ENCODE measurements at regions not wholly inside any gene's neighbourhood (a gene's known extent, or its start where the extent isn't known, plus 50 kb on each side); places are given as distances from the start of the nearest gene placed in this dataset.
"Not testable (repeated sequence)": the region's sequence is repeated elsewhere in the genome, so short reads cannot be mapped to it uniquely, and the experiment has no call there.

GRCh38 chr16:5982979-5983378 is 885.4 kb upstream of the EEF2KMT start:
- DNase-seq (ENCODE audit: low spot score) = no peak

GRCh38 chr16:5979905-5980550 is 882.4 kb upstream of the EEF2KMT start:
- DNase-seq (ENCODE audit: low spot score) = no peak

GRCh38 chr16:5977329-5977728 is 879.7 kb upstream of the EEF2KMT start:
- no peak for DNase-seq (ENCODE audit: low spot score)

GRCh38 chr16:5972747-5973146 is 875.2 kb upstream of the EEF2KMT start:
- no peak for DNase-seq (ENCODE audit: low spot score)

- peak; percentile 15 for DNase-seq (ENCODE audit: low spot score)
Measured at GRCh38 chr16:5971924-5972323, 874.3 kb upstream of the EEF2KMT start.

GRCh38 chr16:5971106-5971505 is 873.5 kb upstream of the EEF2KMT start:
- DNase-seq (ENCODE audit: low spot score) = no peak

GRCh38 chr16:5966004-5966403 is 868.4 kb upstream of the EEF2KMT start:
- DNase-seq (ENCODE audit: low spot score) = no peak

- no peak for DNase-seq (ENCODE audit: low spot score)
Measured at GRCh38 chr16:5965321-5965720, 867.7 kb upstream of the EEF2KMT start.

GRCh38 chr16:5951486-5951885 is 853.9 kb upstream of the EEF2KMT start:
- DNase-seq (ENCODE audit: low spot score) = no peak

- no peak for DNase-seq (ENCODE audit: low spot score)
Measured at GRCh38 chr16:5944971-5945370, 847.4 kb upstream of the EEF2KMT start.

- no peak for DNase-seq (ENCODE audit: low spot score)
Measured at GRCh38 chr16:5938607-5939006, 841.0 kb upstream of the EEF2KMT start.

- no peak for DNase-seq (ENCODE audit: low spot score)
Measured at GRCh38 chr16:5932906-5933305, 835.3 kb upstream of the EEF2KMT start.

GRCh38 chr16:5928476-5929065 is 831.0 kb upstream of the EEF2KMT start:
- no peak for DNase-seq (ENCODE audit: low spot score)

- DNase-seq (ENCODE audit: low spot score) = no peak
Measured at GRCh38 chr16:5925850-5926249, 828.3 kb upstream of the EEF2KMT start.

- DNase-seq (ENCODE audit: low spot score) = no peak
Measured at GRCh38 chr16:5922686-5923085, 825.1 kb upstream of the EEF2KMT start.

- DNase-seq (ENCODE audit: low spot score) = no peak
Measured at GRCh38 chr16:5918567-5919130, 821.1 kb upstream of the EEF2KMT start.

- DNase-seq (ENCODE audit: low spot score) = no peak
Measured at GRCh38 chr16:5917436-5918195, 820.0 kb upstream of the EEF2KMT start.

- no peak for DNase-seq (ENCODE audit: low spot score)
Measured at GRCh38 chr16:5916711-5917191, 819.2 kb upstream of the EEF2KMT start.

GRCh38 chr16:5911241-5911640 is 813.6 kb upstream of the EEF2KMT start:
- no peak for DNase-seq (ENCODE audit: low spot score)

- DNase-seq (ENCODE audit: low spot score) = not testable (repeated sequence)
Measured at GRCh38 chr16:5909556-5909955, 812.0 kb upstream of the EEF2KMT start.

GRCh38 chr16:5907544-5907943 is 809.9 kb upstream of the EEF2KMT start:
- no peak for DNase-seq (ENCODE audit: low spot score)

- no peak for DNase-seq (ENCODE audit: low spot score)
Measured at GRCh38 chr16:5906351-5906750, 808.8 kb upstream of the EEF2KMT start.

- no peak for DNase-seq (ENCODE audit: low spot score)
Measured at GRCh38 chr16:5905935-5906334, 808.3 kb upstream of the EEF2KMT start.

Measured in Ammon's horn (tissue), 1 donor.